Muscle of back (tissue), 3 donors: ENCODE measurements at regions not wholly inside any gene's neighbourhood (a gene's known extent, or its start where the extent isn't known, plus 50 kb on each side); places are given as distances from the start of the nearest gene placed in this dataset.
"Not testable (repeated sequence)": the region's sequence is repeated elsewhere in the genome, so short reads cannot be mapped to it uniquely, and the experiment has no call there.

Experiments used
- DNase-seq, 3 donors: peaks; one replicate each; pipeline versions ENCODE4 v3.0.0 to v3.0.0-alpha.2; 2013

DNA sequence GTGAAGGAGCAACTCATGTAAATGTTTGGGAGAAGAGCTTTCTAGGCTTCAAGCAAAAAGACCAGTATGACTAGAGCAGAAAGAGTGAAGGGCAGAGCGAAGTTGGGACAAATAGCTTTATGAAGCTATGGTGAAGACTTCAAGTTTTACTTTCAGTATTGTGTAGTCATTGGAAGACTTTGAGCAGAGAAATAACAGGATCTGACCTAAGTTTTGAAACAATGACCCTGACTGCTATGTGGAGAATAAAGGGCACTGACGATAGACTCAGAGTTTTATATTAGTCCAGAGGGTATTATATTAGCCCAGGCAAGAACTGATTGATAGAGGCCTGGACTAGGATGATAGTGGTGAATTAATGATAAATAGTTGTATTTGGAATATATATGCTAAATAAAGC lies 187.3 kb downstream of the KTN1 start:
- DNase-seq = no peak

DNA sequence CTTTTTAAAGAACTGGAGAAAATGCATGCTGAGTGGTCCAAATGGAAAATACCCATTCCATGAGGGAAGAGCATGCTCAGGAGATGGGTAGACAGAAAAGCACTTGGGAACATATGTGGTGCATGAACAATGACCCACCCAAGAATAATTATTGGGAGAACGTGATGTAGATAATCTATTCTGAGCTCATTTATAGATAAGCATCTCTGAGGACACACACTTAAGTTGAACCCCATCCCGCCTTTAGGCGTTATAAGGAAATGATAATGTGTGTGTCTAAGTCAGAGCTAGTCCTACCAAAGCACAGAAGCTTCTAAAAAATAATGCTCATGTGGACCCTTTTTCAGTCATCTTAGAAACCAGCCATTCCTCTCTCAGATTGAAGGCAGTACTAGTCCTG lies 189.9 kb downstream of the KTN1 start:
- DNase-seq = no peak

DNA sequence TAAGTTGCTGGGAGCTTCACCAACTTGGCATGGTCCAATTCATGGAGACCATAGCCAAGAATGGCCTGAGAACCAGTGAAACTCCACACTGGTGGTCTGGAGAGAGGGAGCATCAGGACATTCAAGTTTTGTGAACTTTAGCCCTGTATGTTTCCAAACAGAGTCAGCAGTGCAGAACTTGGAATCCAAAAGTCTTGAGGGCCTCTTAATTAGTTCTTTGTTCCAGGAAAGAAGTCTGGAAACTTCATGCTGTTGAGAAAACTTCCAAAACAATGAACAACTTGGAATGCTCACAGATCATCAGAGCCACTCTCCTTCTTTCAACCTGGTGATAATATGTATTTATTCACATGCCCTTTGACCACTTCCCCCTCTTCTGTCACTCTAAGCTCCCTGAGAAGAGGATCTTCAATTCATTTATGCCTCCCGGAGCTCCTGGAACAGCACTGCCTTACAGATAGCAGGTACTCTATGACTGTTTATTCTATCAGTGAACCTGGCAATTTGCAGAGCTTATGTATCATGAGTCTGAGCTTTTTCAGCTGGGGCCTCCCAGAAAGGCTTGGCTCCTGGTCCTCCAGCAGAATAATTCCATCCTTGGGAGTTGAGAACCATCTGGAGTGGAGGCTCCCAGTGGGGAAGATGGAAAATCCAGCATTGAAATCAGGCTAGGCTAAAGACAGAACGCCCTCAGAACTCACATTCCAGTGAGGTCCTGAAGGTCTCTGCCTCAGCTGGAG lies 191.4 kb downstream of the KTN1 start:
- peak in 2 of 3 donors; percentile 36 to 77 for DNase-seq

DNA sequence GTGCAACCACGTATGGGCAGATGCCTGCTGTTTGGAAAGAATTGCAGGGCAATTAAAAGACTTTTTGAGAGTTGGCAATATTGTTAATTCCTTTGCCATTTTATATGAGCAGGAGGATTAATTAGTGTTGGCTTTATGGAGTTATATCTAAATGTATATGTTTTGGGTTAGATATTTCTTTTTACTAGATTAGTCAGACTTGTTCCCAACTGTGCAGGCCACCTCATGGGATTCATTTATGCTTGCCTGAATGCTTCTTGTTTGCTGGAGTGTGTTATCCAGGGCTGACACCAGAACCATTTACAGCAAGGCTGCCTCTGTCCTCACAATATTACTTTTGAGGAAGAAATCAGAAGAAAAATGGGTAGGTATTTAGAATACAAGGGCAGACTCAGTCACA lies 192.5 kb downstream of the KTN1 start:
- no peak for DNase-seq

DNA sequence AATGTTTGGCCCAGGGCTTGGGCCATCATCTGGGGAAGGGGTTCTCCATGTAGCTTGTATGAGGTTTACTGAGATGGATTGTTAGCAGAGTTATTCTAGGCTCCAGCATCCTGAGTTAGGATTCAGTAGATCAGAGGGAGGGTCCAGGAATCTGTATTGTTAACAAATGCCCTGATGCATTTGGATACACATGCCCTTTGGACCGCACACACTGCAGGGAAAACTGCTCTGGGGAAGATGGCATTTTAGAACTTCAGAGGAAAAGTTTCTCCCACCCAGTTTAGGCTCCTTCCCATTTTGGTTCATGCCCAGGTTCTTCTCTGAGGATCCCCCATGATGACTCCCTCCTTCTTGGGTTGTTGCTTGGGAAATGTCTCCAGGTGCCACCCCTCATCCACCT lies 193.3 kb downstream of the KTN1 start:
- DNase-seq = no peak

DNA sequence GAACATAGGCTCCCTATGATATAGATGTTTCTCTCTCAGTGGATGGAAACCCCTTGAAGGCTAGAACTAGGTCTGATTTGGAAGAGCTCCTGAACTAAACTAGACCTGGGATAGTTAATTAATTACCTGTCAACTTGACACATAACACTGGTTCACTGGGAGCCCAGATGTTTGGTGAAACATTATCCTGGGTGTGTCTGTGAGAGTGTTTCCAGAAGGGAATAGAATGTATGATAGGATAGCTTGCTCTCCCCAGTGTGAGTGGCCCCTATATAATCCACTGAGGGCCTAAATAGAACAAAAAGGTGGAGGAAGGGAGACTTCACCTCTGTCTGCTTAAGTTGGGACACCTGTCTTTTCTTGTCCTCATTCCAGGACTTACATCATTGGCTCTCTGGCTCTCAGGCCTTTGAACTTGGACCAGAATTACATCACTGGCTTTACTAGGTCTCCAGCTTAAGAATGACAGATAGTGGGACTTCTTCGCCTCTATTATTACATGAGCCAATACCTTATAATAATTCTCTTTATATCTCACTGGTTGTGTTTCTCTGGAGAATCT lies 194.1 kb downstream of the KTN1 start:
- DNase-seq = no peak

DNA sequence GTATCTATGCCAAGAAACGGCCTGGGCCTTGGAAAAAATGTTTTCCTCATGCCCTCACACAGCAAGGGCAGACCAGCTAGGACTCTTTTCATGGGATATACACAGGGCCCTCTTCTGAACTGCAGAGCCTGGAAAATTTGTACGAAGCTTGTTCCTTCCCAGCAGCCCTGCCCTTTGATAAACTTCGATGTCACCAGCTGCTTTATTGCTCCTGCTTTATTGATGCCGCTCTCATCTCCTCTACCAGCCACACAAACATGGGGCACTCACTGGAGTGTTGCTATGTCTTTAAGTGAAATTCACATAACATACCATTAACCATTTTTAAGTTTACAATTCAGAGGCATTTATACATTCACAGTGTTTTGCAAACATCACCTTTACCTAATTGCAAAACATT lies 197.9 kb downstream of the KTN1 start:
- DNase-seq = no peak

DNA sequence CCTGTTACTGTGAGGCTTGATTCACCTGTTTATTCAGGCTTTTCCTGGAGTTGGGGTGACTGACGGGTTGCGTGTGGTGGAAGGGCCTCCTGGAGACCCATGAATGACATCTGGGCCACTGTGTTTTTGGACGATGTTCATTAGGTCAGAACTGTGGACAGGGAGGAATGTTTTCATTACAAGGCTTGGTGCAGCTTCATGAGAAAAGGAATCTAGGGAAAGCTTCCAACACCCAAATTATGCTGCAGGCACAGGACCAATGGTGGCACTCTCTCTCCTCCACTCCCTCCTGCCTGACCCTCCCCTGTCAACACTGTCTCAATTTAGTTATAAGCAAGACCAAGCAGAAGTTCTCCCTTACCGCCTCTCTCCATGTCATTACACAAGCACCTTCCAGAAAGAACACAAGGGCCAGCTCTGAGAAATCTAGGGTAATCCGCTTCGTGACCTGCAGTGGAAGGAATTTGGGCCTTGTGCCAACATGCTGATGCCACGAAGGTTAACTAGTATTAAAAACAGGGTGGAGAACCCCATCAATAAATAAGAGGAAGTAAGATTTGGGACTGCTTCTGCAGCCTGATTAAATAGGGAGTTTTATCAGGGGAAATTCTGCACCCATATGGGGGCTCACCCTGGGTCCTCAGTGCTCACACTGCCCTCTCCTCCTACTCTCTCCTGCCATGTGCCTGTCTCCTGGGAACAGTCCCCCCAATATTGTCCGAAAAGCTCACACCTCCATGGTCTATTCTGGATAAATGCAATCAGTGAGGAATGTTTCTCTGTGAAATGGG lies 200.3 kb downstream of the KTN1 start:
- DNase-seq = peak in 1 of 3 donors; percentile 18

DNA sequence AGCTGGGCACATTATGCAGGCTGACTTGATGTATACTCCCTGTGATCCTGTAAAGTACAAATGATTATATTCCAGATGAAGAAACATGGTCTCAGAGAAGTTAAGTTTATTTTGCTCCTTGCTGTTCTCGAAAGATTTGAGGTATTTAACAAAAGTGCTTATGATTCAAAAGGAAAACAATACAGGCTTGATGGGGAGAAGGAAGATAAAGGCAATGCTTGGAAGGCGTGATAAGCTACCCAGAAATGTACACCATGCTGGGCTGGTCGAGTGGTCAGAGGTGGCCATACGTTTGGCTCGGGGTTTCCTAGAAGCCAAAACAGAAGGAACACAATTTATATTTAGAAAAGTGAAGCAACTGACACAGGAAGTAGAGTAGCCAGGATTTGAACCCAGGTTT lies 201.0 kb downstream of the KTN1 start:
- DNase-seq = no peak

DNA sequence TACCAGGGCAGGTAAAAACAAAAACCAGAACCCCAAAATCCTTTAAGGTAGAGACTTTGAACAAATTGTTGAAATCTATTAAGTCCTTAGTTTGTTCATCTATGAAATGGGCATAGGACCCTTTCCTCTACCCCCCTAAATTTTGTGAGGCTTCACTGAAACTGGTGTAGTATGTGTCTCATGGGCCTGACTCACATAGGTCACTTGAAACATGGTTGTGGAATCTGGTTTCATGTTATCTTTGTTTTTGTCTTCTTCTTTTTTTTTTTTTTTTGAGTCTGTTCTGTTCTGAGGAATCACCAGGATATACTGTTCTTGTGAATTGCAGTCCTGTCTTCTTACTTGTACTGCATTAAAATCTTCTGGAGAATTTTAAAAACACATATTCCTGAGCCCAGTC lies 202.2 kb downstream of the KTN1 start:
- no peak for DNase-seq

DNA sequence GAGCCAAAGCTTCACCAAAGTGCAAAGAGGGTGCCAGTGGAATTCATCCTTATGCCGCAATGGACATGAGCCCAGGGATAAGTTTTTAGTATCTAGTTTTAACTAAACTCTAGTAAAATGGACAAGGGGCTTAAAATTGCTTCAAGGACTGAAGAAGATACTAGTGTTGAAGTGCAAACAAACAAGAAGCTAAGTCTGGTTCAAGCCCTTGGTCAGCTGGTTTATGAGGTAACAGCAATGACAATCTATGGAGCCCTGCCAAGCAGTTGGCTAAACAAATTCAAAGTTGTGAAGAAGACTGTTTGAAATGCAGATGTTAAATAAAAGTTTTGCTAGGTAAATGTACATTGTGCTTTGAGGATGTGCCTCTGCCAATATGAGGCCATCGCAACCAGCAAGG lies 209.4 kb downstream of the KTN1 start:
- no peak for DNase-seq

DNA sequence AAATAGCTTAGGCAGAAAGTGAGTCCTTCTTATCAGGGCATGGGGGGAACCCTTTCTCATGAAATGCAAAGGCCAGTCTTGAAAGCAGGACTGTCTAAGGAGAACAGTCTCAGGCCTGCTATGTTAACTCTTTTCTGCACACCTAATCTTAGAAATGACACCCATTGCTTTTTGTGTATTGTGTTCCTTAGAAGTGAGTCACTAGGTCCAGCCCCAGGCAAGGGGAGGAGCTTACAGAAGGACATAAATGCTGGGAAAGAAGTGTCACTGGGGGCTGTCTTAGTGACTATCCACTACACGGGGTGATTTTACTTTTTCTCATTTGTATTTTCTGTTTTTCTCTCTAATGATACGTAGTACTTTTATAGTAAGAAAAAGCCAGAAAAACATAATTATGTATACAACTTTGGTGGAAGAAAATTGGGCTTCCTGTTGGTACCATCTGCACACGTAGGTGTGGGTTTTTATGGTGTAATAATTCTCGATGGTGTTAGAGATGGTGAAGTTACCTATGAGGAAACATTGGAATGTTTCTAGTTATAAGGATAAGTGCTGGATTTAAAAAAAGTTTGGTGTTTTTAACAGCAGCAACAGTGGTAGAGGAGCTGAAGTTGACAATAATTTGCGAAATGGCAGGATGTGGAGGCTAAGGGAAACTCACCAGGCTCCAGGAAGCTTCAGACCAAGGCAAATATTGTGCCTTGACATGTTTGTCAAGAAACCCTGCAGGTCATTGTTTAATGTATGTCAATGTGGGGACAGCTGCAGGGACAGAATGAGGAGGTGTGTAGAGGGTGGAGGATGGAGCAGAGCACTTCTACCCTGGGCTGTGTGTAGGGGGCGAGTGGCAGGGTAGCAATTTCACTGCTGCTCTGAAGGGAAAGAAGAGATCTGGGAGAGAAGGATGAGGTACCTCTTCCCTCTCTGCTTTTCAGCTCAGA lies 214.9 kb downstream of the KTN1 start:
- no peak for DNase-seq

DNA sequence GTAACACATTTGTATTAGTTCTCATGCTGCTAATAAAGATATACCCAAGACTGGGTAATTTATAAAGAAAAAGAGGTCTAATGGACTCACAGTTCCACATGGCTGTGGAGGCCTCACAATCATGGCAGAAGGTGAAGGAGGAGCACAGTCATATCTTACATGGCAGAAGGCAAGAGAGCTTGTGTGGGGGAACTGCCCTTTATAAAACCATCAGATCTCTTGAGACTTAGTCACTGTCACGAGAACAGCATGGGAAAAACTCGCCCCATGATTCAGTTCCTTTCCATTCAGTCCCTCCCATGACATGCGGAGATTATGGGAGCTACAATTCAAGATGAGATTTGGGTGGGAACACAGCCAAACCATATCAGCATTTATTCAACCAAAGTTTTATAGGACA lies 216.5 kb downstream of the KTN1 start:
- not testable (repeated sequence) for DNase-seq

DNA sequence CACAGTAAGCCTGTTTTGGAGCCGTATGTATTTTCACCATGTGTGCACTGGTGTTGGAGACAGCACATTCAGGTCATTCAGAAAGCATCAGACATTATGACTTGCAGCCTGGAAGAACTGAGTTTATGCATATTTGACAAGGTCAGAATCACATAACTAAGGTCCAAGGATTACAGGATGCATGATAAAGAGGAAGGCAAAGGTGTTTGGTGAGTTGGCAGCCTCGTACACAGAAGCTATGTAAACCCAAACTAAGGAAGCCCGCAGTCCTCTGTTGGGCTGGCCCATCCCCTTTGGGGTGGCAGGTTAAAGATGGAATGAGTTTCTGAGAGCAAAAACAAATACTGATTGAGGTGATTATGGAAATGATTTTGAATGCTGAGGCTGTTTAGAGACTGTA lies 218.4 kb downstream of the KTN1 start:
- DNase-seq = no peak

DNA sequence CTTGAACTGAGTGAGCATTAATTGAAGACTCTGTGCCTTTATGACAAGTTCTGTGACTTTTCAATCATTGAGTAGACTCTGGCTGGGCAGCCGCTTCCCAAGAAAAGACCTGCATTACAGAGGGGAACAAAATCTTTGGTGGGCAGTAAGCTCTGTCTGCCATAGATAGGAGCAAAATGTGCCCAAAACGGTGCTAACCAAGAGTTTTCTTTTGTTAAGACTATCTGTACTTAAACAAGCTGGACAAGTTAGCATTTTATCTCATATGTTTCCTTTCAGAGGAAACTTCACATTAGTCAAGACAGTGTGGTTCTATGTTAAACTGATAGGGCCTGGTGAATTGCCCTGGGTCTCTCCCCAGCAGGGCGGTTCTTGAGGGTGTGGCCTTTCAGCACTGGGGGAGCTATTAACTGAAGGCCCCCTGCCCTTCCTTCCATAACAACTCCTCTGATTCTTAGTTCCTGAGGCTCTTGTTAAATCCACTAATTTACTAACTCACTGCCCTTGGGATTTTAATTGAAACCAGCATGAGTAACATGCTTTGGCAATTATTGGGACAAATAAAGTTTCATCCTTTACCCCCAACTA lies 219.6 kb downstream of the KTN1 start:
- DNase-seq = no peak

DNA sequence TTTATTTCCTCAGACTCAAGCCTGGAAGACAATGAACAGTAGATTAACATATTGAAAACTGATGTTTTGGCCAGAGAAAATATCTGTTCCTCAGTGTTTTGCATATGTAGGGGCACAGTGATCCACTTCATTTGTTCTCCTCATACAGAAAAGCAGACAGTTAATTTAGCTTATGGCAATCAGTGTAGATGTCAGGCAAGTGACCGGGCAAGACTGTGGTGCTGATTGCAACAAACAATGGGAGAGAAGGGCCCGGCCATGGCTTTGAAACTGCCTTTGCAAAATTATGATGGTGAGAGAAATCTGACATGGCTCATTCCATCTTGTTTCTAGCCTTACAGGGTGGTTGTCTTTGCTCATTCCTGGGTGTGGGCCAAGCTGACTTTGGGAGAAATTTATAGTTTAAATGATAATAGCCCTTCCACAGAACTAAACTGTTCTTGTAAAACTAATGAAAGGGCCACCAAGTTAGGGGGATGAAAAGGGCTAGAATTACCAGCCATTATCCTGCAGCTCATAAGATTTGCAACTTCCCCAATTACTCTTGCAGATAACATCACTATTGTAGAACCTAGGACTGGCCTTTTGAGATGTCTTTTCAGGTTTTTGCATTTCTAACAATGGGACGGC lies 220.3 kb downstream of the KTN1 start:
- no peak for DNase-seq

DNA sequence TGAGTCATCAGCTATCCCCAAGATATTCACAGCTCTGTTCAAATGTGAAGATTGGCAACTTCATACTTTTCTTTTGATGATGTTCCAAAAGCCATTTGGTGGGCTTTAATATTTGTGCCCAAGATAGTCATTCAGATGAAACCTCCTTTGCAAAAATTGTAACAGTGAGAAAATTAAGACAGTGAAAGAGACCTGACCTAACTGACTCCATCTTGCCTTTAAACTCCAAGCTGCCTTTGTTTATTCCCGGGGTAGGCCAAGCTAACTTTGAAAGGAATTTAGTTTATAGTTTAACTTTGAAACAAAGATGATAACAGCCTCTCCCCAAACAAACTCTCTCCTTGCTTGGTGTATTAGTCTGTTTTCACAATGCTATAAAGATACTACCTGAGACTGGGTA lies 221.1 kb downstream of the KTN1 start:
- DNase-seq = no peak

DNA sequence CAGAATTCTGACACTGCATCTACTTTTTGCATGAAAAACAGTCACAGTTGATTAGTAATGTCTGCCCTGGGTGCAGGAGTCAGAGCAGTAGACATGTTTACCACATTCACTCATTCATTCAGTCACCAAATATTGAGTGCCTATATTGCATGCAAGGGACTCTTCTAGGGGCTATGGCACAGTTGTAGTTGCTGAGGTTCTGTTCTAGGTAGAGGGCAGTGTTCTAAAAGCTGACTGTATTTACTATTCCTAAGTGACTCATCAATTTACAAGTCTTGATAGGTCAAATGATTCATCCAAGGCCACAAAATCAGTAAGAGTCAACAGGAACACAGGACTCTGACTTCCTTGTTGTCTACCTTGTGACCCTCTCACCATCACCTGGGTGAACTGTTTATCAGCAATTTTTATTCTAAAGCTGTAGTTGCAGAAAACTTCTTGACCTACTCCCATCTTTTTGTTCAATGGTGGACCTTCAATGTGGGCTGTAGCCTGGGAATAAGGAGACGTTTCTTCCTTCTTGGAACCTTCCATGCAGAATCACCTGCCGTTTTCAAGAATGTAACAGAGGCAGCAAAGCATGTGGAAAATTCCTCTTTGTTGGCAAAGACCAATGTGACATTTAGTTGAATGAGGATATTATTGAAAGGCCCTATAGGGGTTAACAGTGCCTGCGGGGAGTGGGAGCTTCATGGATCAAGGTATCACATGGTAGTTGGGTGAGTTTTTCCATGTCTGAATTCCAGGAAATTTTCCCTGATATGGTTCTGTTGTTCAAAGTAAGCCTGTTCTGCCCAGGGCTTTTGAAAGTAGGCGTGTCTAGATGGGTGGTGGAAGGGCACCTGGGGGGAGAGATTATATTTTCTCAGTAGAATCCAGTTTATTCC lies 223.2 kb downstream of the KTN1 start:
- DNase-seq = no peak

DNA sequence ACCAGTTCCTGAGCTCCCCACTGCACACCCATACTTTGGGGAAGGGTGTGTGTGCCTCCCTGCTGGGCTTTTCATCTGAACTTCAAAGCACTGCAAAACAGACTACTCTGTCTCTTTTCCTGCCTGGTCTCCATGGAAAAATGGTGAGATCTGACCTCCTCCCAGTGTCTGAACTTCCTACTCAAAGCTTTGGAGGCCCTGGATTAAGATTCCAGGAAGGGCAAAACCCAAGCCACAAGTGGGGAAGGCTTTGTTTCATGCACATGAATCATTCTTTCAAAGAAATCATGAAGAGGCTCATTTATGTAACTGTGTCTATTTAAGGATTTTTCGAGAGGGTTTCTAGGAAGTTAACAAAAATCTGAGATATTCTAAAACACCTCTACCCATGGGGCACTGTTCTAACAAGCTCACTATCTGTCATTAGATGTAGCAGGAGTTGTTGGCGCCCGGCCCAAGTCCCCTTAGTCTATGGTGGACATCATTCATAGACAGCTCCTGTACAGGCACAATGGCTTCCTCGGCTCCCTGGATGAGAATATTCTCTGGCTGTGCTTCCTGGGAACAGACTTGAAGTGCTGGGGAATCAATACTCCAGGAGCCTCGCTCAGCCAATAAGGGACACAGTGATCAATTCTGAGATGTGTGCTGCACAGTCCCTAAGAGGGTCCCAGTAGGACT lies 224.0 kb downstream of the KTN1 start:
- no peak for DNase-seq

DNA sequence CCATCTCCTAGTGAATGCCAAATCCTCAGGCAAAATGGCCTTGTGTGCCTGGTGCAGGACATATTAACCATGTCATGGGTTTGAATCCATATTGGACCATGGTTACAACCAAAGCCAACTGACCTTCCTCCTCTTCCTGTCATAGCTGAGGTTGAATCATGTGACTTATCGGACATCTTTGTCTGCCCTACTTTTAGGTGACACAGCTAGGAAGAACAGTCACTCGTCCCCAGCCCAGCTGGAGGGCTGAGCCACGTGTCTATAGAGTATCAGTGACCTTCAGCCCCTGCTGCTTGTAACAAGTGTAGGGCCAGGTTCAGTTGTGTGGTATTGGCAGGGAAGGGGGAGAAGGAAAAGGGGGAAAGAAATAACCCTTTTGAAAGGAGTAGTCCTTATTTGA lies 225.2 kb downstream of the KTN1 start:
- no peak for DNase-seq
